ENCODE measurements at regions not wholly inside any gene's neighbourhood (a gene's known extent, or its start where the extent isn't known, plus 50 kb on each side); places are given as distances from the start of the nearest gene placed in this dataset.

GRCh38 chr14:101069228-101069549 lies 165.7 kb upstream of the RTL1 start:
- no peaks in the 10 kb centered on the region for H3K27me3 ChIP-seq
- peak in 2 of 3 donors; percentile 11 to 13 for DNase-seq
- H3K9me3 ChIP-seq = no peaks in the 10 kb centered on the region
- no peak overlapping the region for H3K27ac ChIP-seq
- H3K36me3 ChIP-seq = no peaks in the 10 kb centered on the region
- H3K4me1 ChIP-seq = no peaks in the 10 kb centered on the region
- H3K4me3 ChIP-seq = no peak overlapping the region
- TF ChIP-seq CTCF (IDR thresholded peaks at IDR 0.05) (no peak), POLR2A (IDR thresholded peaks at IDR 0.05) (no peak)

- Histone ChIP-seq H3K36me3 (no peaks in the 10 kb centered on the region), H3K27me3 (no peaks in the 10 kb centered on the region), H3K9me3 (no peaks in the 10 kb centered on the region), H3K4me3 (no peak overlapping the region), H3K4me1 (no peaks in the 10 kb centered on the region), H3K27ac (no peak overlapping the region)
- TF ChIP-seq CTCF (IDR thresholded peaks at IDR 0.05) (no peak), POLR2A (IDR thresholded peaks at IDR 0.05) (no peak)
- peak; percentile 6 to 24 (median 22) for DNase-seq
Observed at GRCh38 chr14:101069666-101070362, 166.3 kb upstream of the RTL1 start.

- Histone ChIP-seq H3K9me3 (no peaks in the 10 kb centered on the region), H3K27me3 (no peaks in the 10 kb centered on the region), H3K4me1 (no peaks in the 10 kb centered on the region), H3K36me3 (no peaks in the 10 kb centered on the region), H3K27ac (no peak overlapping the region), H3K4me3 (no peak overlapping the region)
- TF ChIP-seq POLR2A (IDR thresholded peaks at IDR 0.05) (no peak), CTCF (IDR thresholded peaks at IDR 0.05) (no peak)
- DNase-seq = peak; percentile 10 to 27 (median 25)
Observed at GRCh38 chr14:101070540-101071492, 167.3 kb upstream of the RTL1 start.

GRCh38 chr14:101071493-101071906 lies 168.0 kb upstream of the RTL1 start:
- TF ChIP-seq CTCF (IDR thresholded peaks at IDR 0.05) = no peak
- no peak for TF ChIP-seq POLR2A (IDR thresholded peaks at IDR 0.05)
- Histone ChIP-seq H3K4me1 (no peaks in the 10 kb centered on the region), H3K4me3 (no peak overlapping the region), H3K27ac (no peak overlapping the region), H3K9me3 (no peaks in the 10 kb centered on the region), H3K36me3 (no peaks in the 10 kb centered on the region), H3K27me3 (no peaks in the 10 kb centered on the region)
- DNase-seq = peak; percentile 10 to 32 (median 19)

- H3K27ac ChIP-seq = no peak overlapping the region
Observed at GRCh38 chr14:101072070-101072469, 168.5 kb upstream of the RTL1 start.

More at GRCh38 chr14:101072070-101072469, 168.5 kb upstream of the RTL1 start:
- Histone ChIP-seq H3K27me3 (peaks cover 0 to 2% of the 10 kb centered on the region in 2 donors), H3K9me3 (no peaks in the 10 kb centered on the region), H3K4me1 (no peaks in the 10 kb centered on the region), H3K36me3 (no peaks in the 10 kb centered on the region), H3K4me3 (no peak overlapping the region)
- TF ChIP-seq POLR2A (IDR thresholded peaks at IDR 0.05) = no peak
- no peak for TF ChIP-seq CTCF (IDR thresholded peaks at IDR 0.05)
- DNase-seq = peak in 2 of 3 donors; percentile 18 to 25
